ENCODE measurements at regions not wholly inside any gene's neighbourhood (a gene's known extent, or its start where the extent isn't known, plus 50 kb on each side); places are given as distances from the start of the nearest gene placed in this dataset.

DNA sequence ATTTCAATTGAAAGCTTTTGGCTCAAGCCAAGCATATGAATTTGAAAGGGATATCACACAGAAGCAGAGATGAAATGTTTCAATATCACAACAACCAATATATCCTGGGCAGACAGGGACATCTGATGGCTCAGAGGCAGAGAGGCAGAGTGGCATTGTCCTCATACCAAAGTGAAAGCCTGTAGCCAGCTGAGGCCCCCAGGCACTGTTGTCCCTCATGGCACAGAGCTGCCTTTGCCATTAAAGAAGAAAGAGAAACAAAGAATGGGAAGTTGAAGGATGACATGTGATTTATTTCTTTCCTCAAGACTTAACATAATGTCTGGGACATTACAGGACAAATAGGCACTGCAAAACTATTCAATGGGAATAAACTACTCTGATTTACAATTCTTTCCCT lies 504.3 kb upstream of the PCDH15 start:
- TF ChIP-seq RARB (CRISPR knock-in tag; IDR thresholded peaks at IDR 0.05), result no peak
- TF ChIP-seq BACH2 (CRISPR knock-in tag; IDR thresholded peaks at IDR 0.05; ENCODE audit: borderline replicate concordance), result no peak
- TF ChIP-seq, protein P1, sequence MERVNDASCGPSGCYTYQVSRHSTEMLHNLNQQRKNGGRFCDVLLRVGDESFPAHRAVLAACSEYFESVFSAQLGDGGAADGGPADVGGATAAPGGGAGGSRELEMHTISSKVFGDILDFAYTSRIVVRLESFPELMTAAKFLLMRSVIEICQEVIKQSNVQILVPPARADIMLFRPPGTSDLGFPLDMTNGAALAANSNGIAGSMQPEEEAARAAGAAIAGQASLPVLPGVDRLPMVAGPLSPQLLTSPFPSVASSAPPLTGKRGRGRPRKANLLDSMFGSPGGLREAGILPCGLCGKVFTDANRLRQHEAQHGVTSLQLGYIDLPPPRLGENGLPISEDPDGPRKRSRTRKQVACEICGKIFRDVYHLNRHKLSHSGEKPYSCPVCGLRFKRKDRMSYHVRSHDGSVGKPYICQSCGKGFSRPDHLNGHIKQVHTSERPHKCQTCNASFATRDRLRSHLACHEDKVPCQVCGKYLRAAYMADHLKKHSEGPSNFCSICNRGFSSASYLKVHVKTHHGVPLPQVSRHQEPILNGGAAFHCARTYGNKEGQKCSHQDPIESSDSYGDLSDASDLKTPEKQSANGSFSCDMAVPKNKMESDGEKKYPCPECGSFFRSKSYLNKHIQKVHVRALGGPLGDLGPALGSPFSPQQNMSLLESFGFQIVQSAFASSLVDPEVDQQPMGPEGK (CRISPR knock-in tag; IDR thresholded peaks at IDR 0.05; ENCODE audit: borderline replicate concordance), result no peak
- TF ChIP-seq CSDC2 (CRISPR knock-in tag; IDR thresholded peaks at IDR 0.05), result no peak
- TF ChIP-seq PPARA (CRISPR knock-in tag; IDR thresholded peaks at IDR 0.05; ENCODE audit: borderline replicate concordance), result no peak
- TF ChIP-seq ZFP3 (CRISPR knock-in tag; IDR thresholded peaks at IDR 0.05), result no peak
- TF ChIP-seq ISL1 (CRISPR knock-in tag; IDR thresholded peaks at IDR 0.05), result no peak
- TF ChIP-seq, protein P2, sequence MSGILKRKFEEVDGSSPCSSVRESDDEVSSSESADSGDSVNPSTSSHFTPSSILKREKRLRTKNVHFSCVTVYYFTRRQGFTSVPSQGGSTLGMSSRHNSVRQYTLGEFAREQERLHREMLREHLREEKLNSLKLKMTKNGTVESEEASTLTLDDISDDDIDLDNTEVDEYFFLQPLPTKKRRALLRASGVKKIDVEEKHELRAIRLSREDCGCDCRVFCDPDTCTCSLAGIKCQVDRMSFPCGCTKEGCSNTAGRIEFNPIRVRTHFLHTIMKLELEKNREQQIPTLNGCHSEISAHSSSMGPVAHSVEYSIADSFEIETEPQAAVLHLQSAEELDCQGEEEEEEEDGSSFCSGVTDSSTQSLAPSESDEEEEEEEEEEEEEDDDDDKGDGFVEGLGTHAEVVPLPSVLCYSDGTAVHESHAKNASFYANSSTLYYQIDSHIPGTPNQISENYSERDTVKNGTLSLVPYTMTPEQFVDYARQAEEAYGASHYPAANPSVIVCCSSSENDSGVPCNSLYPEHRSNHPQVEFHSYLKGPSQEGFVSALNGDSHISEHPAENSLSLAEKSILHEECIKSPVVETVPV (CRISPR knock-in tag; IDR thresholded peaks at IDR 0.05), result no peak
- TF ChIP-seq, protein P3, sequence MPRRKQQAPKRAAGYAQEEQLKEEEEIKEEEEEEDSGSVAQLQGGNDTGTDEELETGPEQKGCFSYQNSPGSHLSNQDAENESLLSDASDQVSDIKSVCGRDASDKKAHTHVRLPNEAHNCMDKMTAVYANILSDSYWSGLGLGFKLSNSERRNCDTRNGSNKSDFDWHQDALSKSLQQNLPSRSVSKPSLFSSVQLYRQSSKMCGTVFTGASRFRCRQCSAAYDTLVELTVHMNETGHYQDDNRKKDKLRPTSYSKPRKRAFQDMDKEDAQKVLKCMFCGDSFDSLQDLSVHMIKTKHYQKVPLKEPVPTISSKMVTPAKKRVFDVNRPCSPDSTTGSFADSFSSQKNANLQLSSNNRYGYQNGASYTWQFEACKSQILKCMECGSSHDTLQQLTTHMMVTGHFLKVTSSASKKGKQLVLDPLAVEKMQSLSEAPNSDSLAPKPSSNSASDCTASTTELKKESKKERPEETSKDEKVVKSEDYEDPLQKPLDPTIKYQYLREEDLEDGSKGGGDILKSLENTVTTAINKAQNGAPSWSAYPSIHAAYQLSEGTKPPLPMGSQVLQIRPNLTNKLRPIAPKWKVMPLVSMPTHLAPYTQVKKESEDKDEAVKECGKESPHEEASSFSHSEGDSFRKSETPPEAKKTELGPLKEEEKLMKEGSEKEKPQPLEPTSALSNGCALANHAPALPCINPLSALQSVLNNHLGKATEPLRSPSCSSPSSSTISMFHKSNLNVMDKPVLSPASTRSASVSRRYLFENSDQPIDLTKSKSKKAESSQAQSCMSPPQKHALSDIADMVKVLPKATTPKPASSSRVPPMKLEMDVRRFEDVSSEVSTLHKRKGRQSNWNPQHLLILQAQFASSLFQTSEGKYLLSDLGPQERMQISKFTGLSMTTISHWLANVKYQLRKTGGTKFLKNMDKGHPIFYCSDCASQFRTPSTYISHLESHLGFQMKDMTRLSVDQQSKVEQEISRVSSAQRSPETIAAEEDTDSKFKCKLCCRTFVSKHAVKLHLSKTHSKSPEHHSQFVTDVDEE (CRISPR knock-in tag; IDR thresholded peaks at IDR 0.05), result no peak
- TF ChIP-seq ZNF565 (CRISPR knock-in tag; conservative IDR thresholded peaks at IDR 0.05; ENCODE audit: low read depth), result no peak
- TF ChIP-seq ESRRG (CRISPR knock-in tag; IDR thresholded peaks at IDR 0.05), result no peak
- TF ChIP-seq OSR1 (CRISPR knock-in tag; IDR thresholded peaks at IDR 0.05), result no peak
